NCI-H524 treated with DMSO at 0.1 percent for 48 hours (cell line): ENCODE measurements at regions not wholly inside any gene's neighbourhood (a gene's known extent, or its start where the extent isn't known, plus 50 kb on each side); places are given as distances from the start of the nearest gene placed in this dataset.
"Not testable (repeated sequence)": the region's sequence is repeated elsewhere in the genome, so short reads cannot be mapped to it uniquely, and the experiment has no call there.

Experiments
- DNase-seq: peaks from one replicate; lab custom pipeline; 2025; lab: John Stamatoyannopoulos, UW

- no peak for DNase-seq
These were observed 149.5 kb upstream of the RUNX1 start for GRCh38 chr21:35198565-35198964.

- DNase-seq, result no peak
These were observed 148.9 kb upstream of the RUNX1 start for GRCh38 chr21:35197992-35198431.

- DNase-seq, result no peak
These were observed 148.1 kb upstream of the RUNX1 start for GRCh38 chr21:35197191-35197590.

DNA sequence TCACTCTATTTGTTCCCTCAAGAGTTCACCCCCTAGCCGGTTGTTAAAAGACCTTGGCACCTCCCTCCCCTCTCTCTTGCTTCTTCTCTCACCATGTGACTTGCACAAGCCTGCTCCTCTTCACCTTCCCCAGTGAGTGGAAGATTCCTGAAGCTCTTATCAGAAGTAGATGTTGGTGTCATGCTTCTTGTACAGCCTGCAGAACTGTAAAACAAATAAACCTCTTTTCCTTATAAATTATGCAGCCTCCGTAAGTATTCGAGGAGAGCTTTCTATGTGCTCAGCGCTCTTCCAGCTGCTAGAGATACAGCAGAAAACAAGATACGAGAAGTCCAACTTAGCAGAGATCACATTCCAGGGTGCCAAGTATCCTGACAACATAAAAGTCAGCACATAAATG, 147.0 kb upstream of the RUNX1 start:
- DNase-seq, result no peak

DNA sequence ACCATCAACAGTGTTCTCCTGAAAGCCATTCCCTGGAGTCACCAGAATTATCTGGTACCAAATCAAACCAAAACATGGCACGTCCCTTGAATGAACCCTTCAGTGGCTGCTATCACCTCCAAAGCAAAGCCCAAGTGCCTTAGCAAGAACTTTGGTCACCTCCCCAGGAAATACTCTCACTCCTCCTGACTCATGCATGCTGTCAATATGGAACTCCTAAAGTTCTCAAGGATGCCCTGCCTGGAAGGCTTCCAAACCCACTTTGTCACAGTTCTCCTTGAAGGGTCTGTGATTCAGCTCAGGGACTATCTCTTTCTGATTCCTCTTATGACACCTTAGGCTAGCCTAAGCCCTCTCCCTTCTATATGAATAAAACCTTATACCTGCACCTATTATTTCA, 146.1 kb upstream of the RUNX1 start:
- DNase-seq, result no peak

- no peak for DNase-seq
These were observed 142.7 kb upstream of the RUNX1 start for GRCh38 chr21:35191754-35192153.

- DNase-seq, result peak; percentile 1
These were observed 142.0 kb upstream of the RUNX1 start for GRCh38 chr21:35191128-35191527.

DNA sequence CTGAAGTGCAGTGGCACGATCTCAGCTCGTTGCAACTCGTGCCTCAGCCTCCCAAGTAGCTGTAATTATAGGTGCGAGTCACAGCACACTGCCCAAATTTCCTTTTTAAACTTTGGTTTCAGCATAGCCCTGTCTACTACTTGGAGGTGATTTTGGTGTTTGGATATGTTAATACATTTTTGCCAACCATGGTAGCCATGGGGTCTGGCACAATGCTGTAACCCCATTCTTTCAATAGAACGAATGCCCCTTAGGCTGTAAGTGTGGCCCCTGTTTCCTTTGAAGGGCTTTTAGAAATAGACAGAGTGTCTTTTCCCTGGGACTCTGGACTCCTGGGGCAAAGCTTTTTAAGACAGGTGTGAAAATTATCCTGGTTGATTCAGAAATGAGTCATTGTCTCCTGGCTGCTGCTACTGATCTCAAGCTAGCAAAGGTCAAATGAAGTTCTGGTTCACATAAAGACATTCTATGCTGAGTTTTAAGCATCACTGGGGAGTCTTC, 141.1 kb upstream of the RUNX1 start:
- DNase-seq, result no peak

DNA sequence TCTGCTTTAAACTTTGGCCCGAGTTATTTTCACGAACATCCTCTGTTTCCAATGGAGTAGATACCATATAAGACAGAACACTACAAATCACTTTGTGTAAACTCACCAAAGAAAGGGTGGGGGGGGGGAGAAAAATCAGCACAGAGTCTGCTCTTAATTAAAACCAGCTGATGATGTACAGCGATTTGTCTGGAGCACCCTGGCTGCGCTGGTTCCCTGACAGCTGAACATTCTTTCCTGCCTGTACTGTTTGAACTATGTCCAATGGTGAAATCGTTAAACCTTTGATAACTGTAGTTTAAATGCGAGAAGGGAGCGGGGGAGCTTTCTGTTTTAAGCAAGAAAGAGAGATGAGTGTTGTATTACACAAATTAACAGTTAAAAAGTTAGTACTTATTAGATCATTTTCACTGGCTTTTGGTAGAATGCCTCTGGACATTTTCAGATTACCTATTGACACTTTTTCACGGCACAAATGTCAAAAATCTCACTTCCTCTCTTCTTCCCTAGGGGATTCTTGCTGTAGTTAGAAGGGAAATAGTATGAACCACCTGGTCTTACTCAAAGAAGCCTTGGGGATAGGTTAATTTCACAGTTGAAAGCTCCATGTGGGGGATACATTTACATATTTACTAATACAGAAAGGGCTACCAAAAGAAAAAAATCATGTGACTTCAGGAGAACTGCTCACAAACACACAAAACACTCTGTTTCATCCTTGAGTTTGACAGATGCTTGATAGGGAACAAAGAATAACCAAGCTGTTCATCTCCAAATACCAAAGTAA, 140.2 kb upstream of the RUNX1 start:
- DNase-seq, result no peak

GRCh38 chr21:35183389-35183788, 134.3 kb upstream of the RUNX1 start:
- not testable (repeated sequence) for DNase-seq

- peak; percentile 36 for DNase-seq
These were observed 131.0 kb upstream of the RUNX1 start for GRCh38 chr21:35179990-35180540.

- no peak for DNase-seq
These were observed 129.7 kb upstream of the RUNX1 start for GRCh38 chr21:35178827-35179226.

GRCh38 chr21:35178098-35178497, 129.0 kb upstream of the RUNX1 start:
- DNase-seq, result no peak

DNA sequence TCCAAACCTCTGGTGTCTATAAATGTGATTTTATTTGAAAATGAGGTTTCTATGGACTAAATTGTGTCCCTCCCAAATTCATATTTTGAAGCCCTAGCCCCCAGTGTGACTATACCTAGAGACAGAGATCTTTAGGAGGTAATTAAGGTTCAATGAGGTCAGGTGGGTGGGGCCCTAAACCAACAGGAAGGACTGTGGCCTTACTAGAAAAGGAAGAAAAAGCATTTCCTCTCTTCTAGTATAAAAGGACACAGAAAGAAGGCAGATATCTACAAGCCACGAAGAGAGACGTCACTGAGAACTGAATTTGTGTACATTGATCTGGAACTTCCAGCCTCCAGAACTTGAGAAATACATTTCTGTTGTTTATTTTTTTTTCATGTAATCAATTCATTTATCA, 123.1 kb upstream of the RUNX1 start:
- DNase-seq, result no peak

GRCh38 chr21:35171385-35171784, 122.3 kb upstream of the RUNX1 start:
- no peak for DNase-seq

GRCh38 chr21:35170818-35171217, 121.7 kb upstream of the RUNX1 start:
- DNase-seq, result no peak

DNA sequence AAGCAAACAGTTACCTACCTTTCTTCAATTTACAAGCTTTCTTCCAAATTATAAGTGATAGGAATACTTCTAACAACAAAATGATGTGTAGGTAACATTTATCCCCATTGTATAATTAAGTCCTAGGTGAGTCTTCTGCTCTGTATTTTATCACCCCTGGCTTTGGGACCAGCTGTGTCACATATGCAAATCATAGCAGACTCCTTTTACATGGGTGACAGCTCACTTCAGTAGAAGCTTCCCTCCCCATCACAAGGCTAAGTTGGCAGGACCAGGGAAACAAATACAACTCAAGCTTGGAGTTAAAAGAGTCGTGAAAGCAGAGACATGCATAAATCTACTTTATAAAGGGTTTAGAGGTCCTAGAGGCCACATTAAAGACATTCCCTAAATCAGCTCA, 121.1 kb upstream of the RUNX1 start:
- DNase-seq, result no peak

- no peak for DNase-seq
These were observed 120.5 kb upstream of the RUNX1 start for GRCh38 chr21:35169574-35169973.

GRCh38 chr21:35168735-35169134, 119.6 kb upstream of the RUNX1 start:
- DNase-seq, result no peak

- no peak for DNase-seq
These were observed 115.9 kb upstream of the RUNX1 start for GRCh38 chr21:35164971-35165483.

DNA sequence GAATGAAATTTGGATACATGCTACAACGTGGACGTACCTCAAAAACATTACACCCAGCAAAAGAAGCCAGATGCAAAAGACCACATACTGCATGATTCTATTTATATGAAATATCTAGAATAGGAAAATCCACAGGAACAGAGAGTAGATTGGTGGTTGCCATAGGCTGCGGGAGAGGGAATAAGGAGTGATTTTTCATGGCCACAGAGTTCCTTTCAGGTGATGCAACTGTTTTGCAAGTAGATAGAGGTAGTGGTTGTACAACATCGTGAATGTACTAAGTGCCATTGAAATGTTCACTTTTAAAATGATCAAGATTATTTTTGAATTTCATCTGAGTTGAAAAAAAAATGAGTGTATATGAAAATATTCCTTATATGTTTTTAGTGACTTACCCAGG, 115.3 kb upstream of the RUNX1 start:
- DNase-seq, result no peak

GRCh38 chr21:35163411-35163810, 114.3 kb upstream of the RUNX1 start:
- no peak for DNase-seq

GRCh38 chr21:35162831-35163230, 113.7 kb upstream of the RUNX1 start:
- DNase-seq, result no peak
